GM19043 (cell line): ENCODE measurements at regions not wholly inside any gene's neighbourhood (a gene's known extent, or its start where the extent isn't known, plus 50 kb on each side); places are given as distances from the start of the nearest gene placed in this dataset.
"Not testable (repeated sequence)": the region's sequence is repeated elsewhere in the genome, so short reads cannot be mapped to it uniquely, and the experiment has no call there.

Experiments used
- ATAC-seq: cut with Tn5 transposase; IDR thresholded peaks from one replicate; pipeline ENCODE4 v1.9.1; 2021; ENCODE audit warnings: low read depth; ENCODE audit not compliant: unreplicated experiment

GRCh38 chr3:191641789-191642188 lies 180.8 kb downstream of the PYDC2 start:
- ATAC-seq: no peak

GRCh38 chr3:191644291-191644690 lies 183.3 kb downstream of the PYDC2 start:
- ATAC-seq: no peak

GRCh38 chr3:191646242-191646641 lies 185.3 kb downstream of the PYDC2 start:
- ATAC-seq: no peak

GRCh38 chr3:191648787-191649186 lies 187.8 kb downstream of the PYDC2 start:
- no peak for ATAC-seq

GRCh38 chr3:191649626-191650025 lies 188.7 kb downstream of the PYDC2 start:
- ATAC-seq: no peak

- ATAC-seq: not testable (repeated sequence)
These were observed 197.9 kb downstream of the PYDC2 start for GRCh38 chr3:191658781-191659419.

- ATAC-seq: not testable (repeated sequence)
These were observed 201.2 kb downstream of the PYDC2 start for GRCh38 chr3:191662150-191662549.

- no peak for ATAC-seq
These were observed 220.1 kb downstream of the PYDC2 start for GRCh38 chr3:191680989-191681597.

GRCh38 chr3:191682961-191683360 lies 222.0 kb downstream of the PYDC2 start:
- no peak for ATAC-seq

GRCh38 chr3:191686626-191687025 lies 225.7 kb downstream of the PYDC2 start:
- no peak for ATAC-seq

- no peak for ATAC-seq
These were observed 227.9 kb downstream of the PYDC2 start for GRCh38 chr3:191688756-191689433.

- ATAC-seq: not testable (repeated sequence)
These were observed 230.2 kb downstream of the PYDC2 start for GRCh38 chr3:191691184-191691583.

GRCh38 chr3:191695131-191695814 lies 234.3 kb downstream of the PYDC2 start:
- ATAC-seq: no peak

- ATAC-seq: no peak
These were observed 234.8 kb downstream of the PYDC2 start for GRCh38 chr3:191695815-191696153.

GRCh38 chr3:191696348-191696747 lies 235.4 kb downstream of the PYDC2 start:
- no peak for ATAC-seq

GRCh38 chr3:191699546-191699945 lies 238.6 kb downstream of the PYDC2 start:
- no peak for ATAC-seq

- ATAC-seq: no peak
These were observed 241.2 kb downstream of the PYDC2 start for GRCh38 chr3:191702121-191702520.

- no peak for ATAC-seq
These were observed 246.9 kb downstream of the PYDC2 start for GRCh38 chr3:191707817-191708216.

GRCh38 chr3:191715585-191715984 lies 254.6 kb downstream of the PYDC2 start:
- ATAC-seq: no peak

GRCh38 chr3:191721390-191721861 lies 260.5 kb downstream of the PYDC2 start:
- no peak for ATAC-seq

- no peak for ATAC-seq
These were observed 261.0 kb downstream of the PYDC2 start for GRCh38 chr3:191721990-191722389.
